ENCODE measurements at regions not wholly inside any gene's neighbourhood (a gene's known extent, or its start where the extent isn't known, plus 50 kb on each side); places are given as distances from the start of the nearest gene placed in this dataset.
"Not testable (repeated sequence)": the region's sequence is repeated elsewhere in the genome, so short reads cannot be mapped to it uniquely, and the experiment has no call there.

DNA sequence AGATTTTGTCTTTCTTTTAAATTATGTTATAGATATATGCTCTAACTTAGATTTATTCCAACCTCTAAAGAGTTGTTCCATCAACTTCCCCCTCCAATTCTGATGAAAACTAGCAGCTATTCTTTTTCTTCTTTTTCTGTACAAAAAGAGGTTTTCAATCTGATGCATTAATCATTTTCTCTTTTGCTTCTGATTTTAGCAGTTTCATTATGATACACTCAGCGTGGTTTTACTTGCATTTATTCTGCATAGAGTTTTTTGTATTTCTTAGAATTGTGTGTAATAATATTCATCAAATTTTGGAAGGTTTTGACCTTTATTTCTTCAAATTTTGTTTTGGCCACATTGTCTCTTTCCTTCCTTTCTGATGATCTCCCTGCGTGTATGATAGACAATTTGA, 968.1 kb upstream of the CDH18 start:
- Mint-ChIP-seq H3K9me3 (no peaks in the 10 kb centered on the region), H3K27ac (no peak overlapping the region), H3K27me3 (no peaks in the 10 kb centered on the region), H3K4me1 (no peaks in the 10 kb centered on the region), H3K4me3 (no peak overlapping the region), H3K36me3 (ENCODE audit: low read depth) (no peaks in the 10 kb centered on the region)
- POLR2A ChIA-PET = no interaction called here
- TF ChIP-seq CTCF (IDR thresholded peaks at IDR 0.05) = no peak
- no peak for ATAC-seq (ENCODE audit: low read depth)
- DNase-seq = no peak
- CTCF ChIA-PET = no interaction called here
- intact Hi-C loops (cut with micrococcal nuclease) = no loop called here

DNA sequence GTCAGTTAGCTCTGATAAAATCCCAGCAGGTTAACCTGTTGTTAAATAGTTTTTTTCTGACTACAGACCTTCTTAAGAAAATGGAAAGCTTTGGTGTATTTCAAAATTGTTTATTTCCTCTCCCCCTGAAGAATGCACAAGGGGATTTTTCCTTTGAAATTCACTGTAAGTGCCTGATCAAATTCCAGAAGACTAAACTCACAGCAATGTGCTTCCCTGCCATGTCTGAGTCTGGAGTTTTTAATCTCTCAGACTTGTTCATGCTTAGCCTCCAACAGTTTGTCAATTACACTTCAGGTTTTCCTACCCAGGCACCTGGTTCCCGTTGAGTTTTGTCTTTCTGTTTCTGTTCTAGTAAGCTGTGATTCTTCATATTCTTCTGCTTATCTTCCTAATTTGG, 961.6 kb upstream of the CDH18 start:
- CTCF ChIA-PET = no interaction called here
- H3K4me3 Mint-ChIP-seq = no peak overlapping the region

DNA sequence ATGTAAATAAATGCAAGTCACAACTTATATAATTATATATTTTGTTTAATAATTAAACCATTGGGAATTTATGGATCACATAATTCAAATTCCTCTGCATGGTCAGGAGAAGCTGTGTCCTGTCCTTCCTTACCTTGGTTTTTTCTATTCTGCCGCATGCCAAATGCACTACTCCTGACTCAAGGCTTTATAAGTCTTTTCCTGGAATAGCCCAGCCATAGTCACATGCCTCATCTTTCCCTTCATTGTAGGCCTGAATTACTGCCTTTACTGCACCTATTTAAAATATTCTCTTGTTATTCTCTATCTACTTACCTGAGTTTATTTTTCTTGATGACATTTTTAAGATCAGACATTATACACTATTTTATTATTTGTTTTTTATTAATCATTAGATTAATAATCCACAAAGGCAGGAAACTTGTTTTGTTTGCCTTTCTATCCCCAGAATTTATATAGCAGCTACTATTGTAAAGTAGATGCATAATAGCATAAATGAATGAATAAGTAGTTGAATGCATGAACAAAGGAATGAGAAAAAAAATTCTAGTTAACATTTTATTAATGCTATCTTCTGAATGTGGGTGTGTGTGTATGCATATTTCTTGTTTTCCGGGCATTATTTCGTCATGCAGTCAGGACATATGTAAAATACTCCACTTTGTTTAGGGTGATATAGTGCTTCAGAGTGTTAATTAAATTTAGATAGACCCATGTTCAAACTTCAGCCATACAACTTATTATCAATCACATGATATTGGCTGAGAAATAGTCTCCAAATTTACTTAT, 955.4 kb upstream of the CDH18 start:
- ATAC-seq (ENCODE audit: low read depth); H3K27ac Mint-ChIP-seq; H3K27me3 Mint-ChIP-seq; H3K9me3 Mint-ChIP-seq; H3K4me1 Mint-ChIP-seq; DNase-seq; POLR2A ChIA-PET; CTCF ChIA-PET; intact Hi-C loops (cut with micrococcal nuclease); H3K36me3 Mint-ChIP-seq (ENCODE audit: low read depth); H3K4me3 Mint-ChIP-seq: not testable (repeated sequence)

More for the DNA sequence above, 961.6 kb upstream of the CDH18 start:
- no peak for TF ChIP-seq CTCF (IDR thresholded peaks at IDR 0.05)
- ATAC-seq (ENCODE audit: low read depth) (no peak), DNase-seq (no peak)
- H3K27me3 Mint-ChIP-seq = no peaks in the 10 kb centered on the region
- no peak overlapping the region for H3K27ac Mint-ChIP-seq
- H3K36me3 Mint-ChIP-seq (ENCODE audit: low read depth) = no peaks in the 10 kb centered on the region
- H3K9me3 Mint-ChIP-seq = no peaks in the 10 kb centered on the region
- POLR2A ChIA-PET = no interaction called here
- no peaks in the 10 kb centered on the region for H3K4me1 Mint-ChIP-seq
- intact Hi-C loops (cut with micrococcal nuclease) = no loop called here

- H3K9me3 Mint-ChIP-seq; CTCF ChIA-PET; ATAC-seq (ENCODE audit: low read depth); H3K36me3 Mint-ChIP-seq (ENCODE audit: low read depth); intact Hi-C loops (cut with micrococcal nuclease); DNase-seq; H3K27me3 Mint-ChIP-seq; POLR2A ChIA-PET; H3K27ac Mint-ChIP-seq; H3K4me1 Mint-ChIP-seq; H3K4me3 Mint-ChIP-seq: not testable (repeated sequence)
These were observed 954.6 kb upstream of the CDH18 start for GRCh38 chr5:20942603-20943002.

- H3K27ac Mint-ChIP-seq; CTCF ChIA-PET; intact Hi-C loops (cut with micrococcal nuclease); H3K4me3 Mint-ChIP-seq; H3K4me1 Mint-ChIP-seq; POLR2A ChIA-PET; H3K36me3 Mint-ChIP-seq (ENCODE audit: low read depth); H3K27me3 Mint-ChIP-seq; ATAC-seq (ENCODE audit: low read depth); DNase-seq; H3K9me3 Mint-ChIP-seq: not testable (repeated sequence)
These were observed 952.8 kb upstream of the CDH18 start for GRCh38 chr5:20940786-20941185.

- intact Hi-C loops (cut with micrococcal nuclease); H3K36me3 Mint-ChIP-seq (ENCODE audit: low read depth); H3K4me3 Mint-ChIP-seq; H3K4me1 Mint-ChIP-seq; H3K27me3 Mint-ChIP-seq; H3K27ac Mint-ChIP-seq; DNase-seq; POLR2A ChIA-PET; ATAC-seq (ENCODE audit: low read depth); CTCF ChIA-PET: not testable (repeated sequence)
- peaks cover 11% of the 10 kb centered on the region for H3K9me3 Mint-ChIP-seq
These were observed 902.9 kb upstream of the CDH18 start for GRCh38 chr5:20890936-20891335.

DNA sequence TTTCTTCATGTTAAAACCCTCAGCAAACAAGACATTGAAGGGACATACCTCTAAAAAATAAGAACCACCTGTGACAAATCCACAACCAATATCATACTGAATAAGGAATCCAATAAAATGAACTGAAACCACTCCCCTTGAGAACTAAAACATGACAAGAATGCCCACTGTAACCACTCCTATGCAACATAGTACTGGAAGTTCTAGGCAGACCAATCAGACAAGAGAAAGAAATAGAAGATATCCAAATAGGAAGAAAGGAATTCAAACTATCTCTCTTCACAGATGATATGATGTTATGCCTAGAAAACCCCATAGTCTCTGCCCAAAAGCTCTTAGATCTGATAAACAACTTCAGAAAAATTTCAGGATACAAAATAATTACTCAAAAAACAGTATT, 887.7 kb upstream of the CDH18 start:
- ATAC-seq (ENCODE audit: low read depth); DNase-seq; intact Hi-C loops (cut with micrococcal nuclease); POLR2A ChIA-PET; H3K4me1 Mint-ChIP-seq; CTCF ChIA-PET; H3K36me3 Mint-ChIP-seq (ENCODE audit: low read depth); H3K27me3 Mint-ChIP-seq; H3K27ac Mint-ChIP-seq; H3K9me3 Mint-ChIP-seq; H3K4me3 Mint-ChIP-seq: not testable (repeated sequence)

DNA sequence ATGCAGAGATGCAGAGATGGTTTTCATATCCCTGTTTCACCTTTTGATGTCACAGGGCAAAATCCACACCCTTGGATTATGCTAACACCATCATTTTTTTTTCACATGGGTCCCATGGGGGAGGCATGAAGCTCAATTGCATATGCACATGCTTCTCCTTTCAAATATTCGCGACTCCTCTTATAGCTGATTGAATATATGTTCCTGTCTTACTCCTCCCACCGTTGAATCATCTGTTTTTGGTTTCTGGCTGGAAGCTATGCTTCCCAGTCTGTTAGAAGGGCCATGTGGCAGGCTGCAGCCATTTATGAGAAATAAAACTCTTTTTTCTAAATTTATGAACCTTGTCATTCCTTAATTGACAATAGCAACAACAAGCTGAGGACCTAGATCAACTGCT, 877.9 kb upstream of the CDH18 start:
- H3K9me3 Mint-ChIP-seq; H3K27ac Mint-ChIP-seq; H3K4me3 Mint-ChIP-seq; DNase-seq; POLR2A ChIA-PET; CTCF ChIA-PET; H3K4me1 Mint-ChIP-seq; intact Hi-C loops (cut with micrococcal nuclease); H3K27me3 Mint-ChIP-seq; ATAC-seq (ENCODE audit: low read depth); H3K36me3 Mint-ChIP-seq (ENCODE audit: low read depth): not testable (repeated sequence)

Measured in activated B cell treated with CpG ODN at 0.5 μM for 24 hours (primary cell).